ENCODE measurements at regions not wholly inside any gene's neighbourhood (a gene's known extent, or its start where the extent isn't known, plus 50 kb on each side); places are given as distances from the start of the nearest gene placed in this dataset.
"Not testable (repeated sequence)": the region's sequence is repeated elsewhere in the genome, so short reads cannot be mapped to it uniquely, and the experiment has no call there.

DNA sequence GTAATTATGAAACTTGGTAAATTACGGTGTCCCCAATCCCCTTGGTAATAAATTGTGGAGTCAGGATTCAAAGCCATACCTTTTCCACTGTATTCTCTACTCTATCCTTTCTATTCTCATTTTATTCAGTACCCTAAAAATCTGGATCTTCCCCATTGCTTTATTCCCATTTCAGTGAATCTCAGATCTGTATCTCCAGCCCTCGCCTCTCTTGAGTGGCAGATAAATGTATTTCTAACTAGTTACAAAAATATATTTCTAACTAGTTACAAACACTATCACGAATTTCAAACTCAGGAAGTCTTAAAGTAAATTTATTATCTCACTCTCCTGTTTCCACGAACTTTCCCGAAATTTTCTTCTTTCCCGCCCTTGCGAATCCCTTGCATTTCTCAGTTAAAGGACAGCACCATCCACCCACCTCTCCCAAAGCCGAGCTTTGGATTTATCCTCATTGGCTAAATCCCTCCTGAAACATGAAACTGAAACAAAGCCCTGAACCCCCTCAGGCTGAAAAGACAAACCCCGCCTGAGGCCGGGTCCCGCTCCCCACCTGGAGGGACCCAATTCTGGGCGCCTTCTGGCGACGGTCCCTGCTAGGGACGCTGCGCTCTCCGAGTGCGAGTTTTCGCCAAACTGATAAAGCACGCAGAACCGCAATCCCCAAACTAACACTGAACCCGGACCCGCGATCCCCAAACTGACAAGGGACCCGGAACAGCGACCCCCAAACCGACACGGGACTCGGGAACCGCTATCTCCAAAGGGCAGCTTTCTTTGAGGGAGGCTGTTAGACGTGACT, 164.3 kb upstream of the PABPC3 start:
- peak; percentile 29 for DNase-seq

DNA sequence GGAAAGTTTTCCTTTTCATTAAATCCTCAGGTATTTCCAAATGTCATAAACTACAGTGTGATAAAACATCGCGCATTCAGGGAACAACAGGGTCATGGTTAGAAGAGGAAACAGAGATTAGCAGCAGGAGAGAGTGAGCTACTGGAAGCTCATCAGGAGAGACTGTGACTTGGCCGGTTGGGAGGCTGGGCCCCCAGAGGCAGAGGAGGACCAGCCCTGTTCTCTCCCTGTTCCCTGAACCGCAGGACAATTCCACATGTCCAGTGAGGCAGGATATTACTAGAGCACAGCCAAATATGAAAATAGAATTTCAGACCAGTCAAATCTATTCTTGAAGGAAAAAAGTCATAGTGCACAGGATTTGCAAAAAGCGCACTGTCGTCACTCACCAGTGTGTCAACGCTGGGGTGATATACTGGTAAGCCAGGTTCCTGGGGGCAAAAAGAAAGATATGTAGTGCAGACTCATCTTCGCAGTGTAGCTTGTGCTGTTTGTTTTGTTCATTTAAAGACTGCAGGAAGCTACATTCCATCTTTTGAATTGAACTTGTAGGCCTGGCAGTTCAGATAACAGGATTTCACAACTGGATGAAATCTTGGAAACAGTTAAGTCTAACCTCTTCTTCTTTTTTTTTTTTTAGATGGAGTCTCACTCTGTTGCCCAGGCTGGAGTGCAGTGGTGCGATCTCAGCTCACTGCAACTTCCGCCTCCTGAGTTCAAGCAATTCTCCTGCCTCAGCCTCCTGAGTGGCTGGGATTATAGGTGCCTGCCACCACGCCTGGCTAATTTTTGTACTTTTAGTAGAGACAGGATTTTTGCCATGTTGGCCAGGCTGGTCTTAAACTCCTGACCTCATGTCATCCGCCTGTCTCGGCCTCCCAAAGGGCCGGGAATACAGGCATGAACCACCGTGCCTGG, 162.6 kb upstream of the PABPC3 start:
- DNase-seq = not testable (repeated sequence)

GRCh38 chr13:24934024-24934385, 161.9 kb upstream of the PABPC3 start:
- DNase-seq = not testable (repeated sequence)

DNA sequence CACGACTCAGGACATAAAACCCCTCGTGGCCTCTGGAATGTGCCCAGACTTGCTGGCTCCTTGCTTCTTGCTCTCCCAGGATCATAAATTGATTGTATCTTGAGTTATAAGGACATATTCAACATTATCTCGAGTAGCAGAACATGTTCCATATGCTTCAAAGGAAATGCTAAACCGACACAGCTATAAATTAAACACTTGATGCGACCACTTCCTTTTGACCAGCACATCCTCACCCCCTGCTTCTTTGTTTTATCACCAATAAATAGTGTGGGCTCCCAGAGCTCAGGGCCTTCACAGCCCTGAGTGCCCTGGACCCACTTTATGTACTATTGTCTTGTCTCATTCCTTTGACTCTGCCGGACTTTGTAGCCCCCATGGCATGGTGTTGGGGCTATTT, 157.0 kb upstream of the PABPC3 start:
- DNase-seq = no peak

- not testable (repeated sequence) for DNase-seq
Measured at GRCh38 chr13:24941023-24941713, 154.8 kb upstream of the PABPC3 start.

DNA sequence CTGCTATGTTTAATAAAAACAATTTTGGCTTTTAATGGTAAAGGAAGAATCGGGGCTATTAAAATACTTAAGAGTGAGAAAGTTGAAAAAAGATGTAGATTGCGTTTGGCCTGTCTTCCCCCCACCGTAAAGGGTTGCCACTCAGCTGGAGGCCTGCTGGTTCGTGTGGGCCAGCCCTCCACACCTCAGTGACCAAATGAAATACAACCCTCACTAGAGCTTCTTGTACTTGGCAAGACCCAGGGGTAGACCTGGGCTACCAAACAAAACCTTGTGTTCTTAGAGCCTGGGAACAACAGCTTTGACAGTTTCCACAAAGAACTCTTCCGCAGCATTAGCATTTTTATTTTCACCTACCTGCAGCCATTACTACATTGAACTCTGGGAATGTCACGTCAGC, 152.8 kb upstream of the PABPC3 start:
- no peak for DNase-seq

DNA sequence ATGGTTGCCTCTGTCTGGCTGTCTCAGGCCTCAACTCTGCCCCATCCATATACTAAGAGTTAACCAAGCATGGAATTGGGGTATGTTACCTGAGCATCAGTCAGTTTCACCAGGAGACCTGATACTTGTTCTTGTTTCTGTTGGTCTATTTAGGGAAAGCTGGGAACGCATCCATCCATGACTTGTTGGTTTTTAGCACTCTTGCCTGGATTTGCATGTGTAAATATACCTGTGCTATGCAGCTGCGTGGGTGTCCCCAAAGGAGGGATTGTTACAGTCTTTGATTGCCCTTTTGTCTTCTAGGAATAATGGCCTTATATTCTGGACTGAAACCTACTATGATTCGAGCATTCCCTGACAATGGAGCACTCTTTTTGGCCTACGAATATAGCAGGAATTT, 151.9 kb upstream of the PABPC3 start:
- DNase-seq = peak; percentile 37

GRCh38 chr13:24948977-24949376, 147.0 kb upstream of the PABPC3 start:
- not testable (repeated sequence) for DNase-seq

DNA sequence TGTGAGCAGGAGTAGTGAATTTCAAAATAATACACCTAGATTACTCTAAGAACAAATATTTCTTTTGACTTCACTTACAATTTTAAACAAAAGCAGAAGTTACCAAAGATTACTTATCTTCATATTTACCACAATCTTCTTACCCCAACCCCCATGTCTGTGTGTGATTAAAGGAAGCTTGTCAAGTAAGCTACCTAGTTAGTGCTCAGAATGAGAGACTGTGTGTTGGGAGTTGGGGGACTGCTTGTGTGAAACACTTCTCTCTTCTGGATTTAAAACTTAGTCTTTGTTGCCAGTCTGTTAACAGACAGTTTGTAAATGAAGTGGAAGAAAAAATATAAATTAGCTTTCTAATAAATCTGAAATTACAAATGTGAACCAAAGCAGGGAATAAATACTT, 145.3 kb upstream of the PABPC3 start:
- DNase-seq = not testable (repeated sequence)

- DNase-seq = peak; percentile 20
Measured at GRCh38 chr13:24967970-24968369, 128.0 kb upstream of the PABPC3 start.

DNA sequence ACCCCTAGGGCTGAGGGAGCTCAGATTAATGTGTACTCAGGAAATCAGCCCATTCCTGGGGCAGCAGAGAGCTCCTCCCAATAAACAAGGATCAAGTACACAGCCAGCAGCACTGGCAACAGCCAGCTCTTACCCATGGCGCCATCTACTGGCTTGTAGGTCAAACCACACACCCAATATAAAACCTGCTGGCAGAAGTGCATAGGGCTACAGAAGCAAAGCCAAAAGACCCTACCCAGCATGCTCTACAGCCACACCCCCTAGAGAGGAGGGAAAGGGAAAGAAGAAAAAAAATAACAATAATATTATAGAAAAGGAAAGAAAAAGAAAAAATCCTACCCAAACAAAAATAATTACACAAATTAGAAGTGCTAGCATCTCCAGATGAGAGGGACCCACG, 127.5 kb upstream of the PABPC3 start:
- peak; percentile 49 for DNase-seq

GRCh38 chr13:24973102-24973501, 122.8 kb upstream of the PABPC3 start:
- not testable (repeated sequence) for DNase-seq

GRCh38 chr13:24981181-24981803, 114.6 kb upstream of the PABPC3 start:
- not testable (repeated sequence) for DNase-seq

- peak; percentile 56 for DNase-seq
Measured at GRCh38 chr13:24982333-24982999, 113.5 kb upstream of the PABPC3 start.

GRCh38 chr13:24983094-24983493, 112.8 kb upstream of the PABPC3 start:
- no peak for DNase-seq

DNA sequence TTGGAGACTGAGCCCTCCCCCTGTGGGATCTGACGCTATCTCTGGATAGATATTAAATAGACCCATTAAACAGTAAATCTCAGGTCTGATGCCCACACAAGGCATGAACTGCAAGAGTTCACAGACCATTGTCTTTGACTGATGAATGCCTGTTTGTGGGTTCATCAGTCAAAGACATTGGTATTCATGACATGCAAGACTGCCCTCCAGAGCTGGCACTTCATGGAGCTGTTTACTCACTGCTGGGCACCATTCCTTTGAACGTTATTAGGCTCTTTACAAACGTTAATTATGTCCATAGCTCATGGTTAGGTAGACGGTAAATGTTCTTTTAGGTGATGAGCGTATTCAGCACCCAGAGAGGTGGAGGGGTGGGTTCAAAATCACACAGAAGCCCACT, 111.8 kb upstream of the PABPC3 start:
- no peak for DNase-seq

GRCh38 chr13:24985107-24985506, 110.8 kb upstream of the PABPC3 start:
- no peak for DNase-seq

- DNase-seq = no peak
Measured at GRCh38 chr13:24985896-24986295, 110.0 kb upstream of the PABPC3 start.

DNA sequence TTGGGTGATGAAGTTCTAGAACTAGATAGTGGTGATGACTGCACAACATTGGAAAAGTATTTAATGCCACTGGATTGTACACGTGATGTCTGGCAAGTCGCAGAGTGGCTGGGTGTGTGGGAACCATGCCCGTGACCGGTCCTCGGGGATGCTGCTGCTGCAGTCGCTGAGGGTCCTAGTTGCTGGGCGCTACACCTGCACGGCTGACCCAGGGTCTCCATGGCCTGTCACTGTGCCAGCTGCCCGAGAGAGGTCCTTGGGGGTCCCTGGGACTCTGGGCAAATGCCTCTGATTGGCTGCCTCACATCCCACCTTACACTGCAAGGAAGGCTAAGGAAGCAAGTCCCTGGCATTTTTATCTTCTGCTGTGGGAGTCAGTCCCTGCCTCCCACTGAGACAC, 109.1 kb upstream of the PABPC3 start:
- DNase-seq = no peak

DNA sequence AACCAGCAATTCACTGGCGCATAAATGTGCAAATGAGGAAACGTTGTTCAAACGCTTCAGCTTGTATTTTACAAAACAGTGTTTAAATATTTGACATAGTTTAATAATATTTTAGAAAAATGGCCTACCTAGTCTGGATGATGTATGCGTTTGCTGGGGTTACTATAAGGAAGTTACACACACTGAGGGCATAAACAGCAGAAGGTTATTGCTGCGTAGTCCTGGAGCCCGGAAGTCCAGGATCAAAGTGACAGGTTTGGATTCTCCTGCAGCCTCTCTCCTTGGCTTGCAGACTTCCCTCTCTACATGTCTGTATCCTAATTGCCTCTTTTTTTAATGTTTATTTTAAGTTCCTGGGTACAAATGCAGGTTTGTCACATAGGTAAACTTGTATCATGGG, 106.0 kb upstream of the PABPC3 start:
- DNase-seq = not testable (repeated sequence)

DNA sequence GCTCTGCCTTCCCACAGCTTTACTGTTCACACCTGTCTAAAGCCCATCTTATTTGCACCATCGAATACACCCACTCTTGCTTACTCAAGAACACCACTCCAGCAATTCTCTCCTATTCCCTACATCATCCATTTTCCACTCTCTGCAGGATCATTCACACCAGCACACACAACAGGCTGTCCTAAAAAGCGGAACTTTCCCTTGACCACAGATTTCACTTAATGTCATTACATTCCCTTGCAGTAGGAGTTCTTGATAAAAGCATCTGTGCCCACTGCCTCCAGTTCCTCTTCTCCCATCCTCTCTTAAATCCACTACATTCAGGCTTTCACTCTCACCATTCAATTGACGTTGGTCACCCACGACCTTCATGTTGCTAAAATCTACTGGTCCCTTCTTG, 103.0 kb upstream of the PABPC3 start:
- DNase-seq = not testable (repeated sequence)

Measured in tongue (tissue), 1 donor.